RWPE2 (cell line): ENCODE measurements at regions not wholly inside any gene's neighbourhood (a gene's known extent, or its start where the extent isn't known, plus 50 kb on each side); places are given as distances from the start of the nearest gene placed in this dataset.

Experiments used
- ATAC-seq: fragments of 200-7000 bp; cut with Tn5 transposase; 3 replicates; pipeline ENCODE4 v1.9.1; 2021; ENCODE audit warnings: low read depth
- DNase-seq: peaks from one replicate; pipeline ENCODE4 v3.0.0-alpha.2; 2020; ENCODE audit warnings: low spot score
- H3K27ac ChIP-seq: fragments of 450-650 bp; 2 replicates; pipeline ENCODE4 v1.5.1; 2017; ENCODE audit warnings: mild to moderate bottlenecking; ENCODE audit not compliant: poor library complexity, severe bottlenecking
- H3K27me3 ChIP-seq: fragments of 250-450 bp; sonication (Bioruptor Pico); 2 replicates; pipeline ENCODE4 v1.5.1; 2021; ENCODE audit warnings: mild to moderate bottlenecking, moderate library complexity; ENCODE audit not compliant: insufficient read depth, poor library complexity, severe bottlenecking
- H3K36me3 ChIP-seq: fragments of 250-450 bp; sonication (Bioruptor Pico); 2 replicates; pipeline ENCODE4 v1.5.1; 2020; ENCODE audit warnings: low read depth, mild to moderate bottlenecking, moderate library complexity
- H3K4me1 ChIP-seq: fragments of 250-450 bp; sonication (Bioruptor Pico); 2 replicates; pipeline ENCODE4 v1.5.1; 2021; ENCODE audit warnings: mild to moderate bottlenecking, moderate library complexity; ENCODE audit not compliant: insufficient read depth, poor library complexity, severe bottlenecking
- H3K4me3 ChIP-seq: fragments of 250-450 bp; sonication (Bioruptor Pico); 2 replicates; pipeline ENCODE4 v1.5.1; 2021; ENCODE audit warnings: mild to moderate bottlenecking, moderate library complexity; ENCODE audit not compliant: severe bottlenecking
- H3K9me3 ChIP-seq: fragments of 250-450 bp; sonication (Bioruptor Pico); 2 replicates; pipeline ENCODE4 v1.5.1; 2021; ENCODE audit warnings: mild to moderate bottlenecking, moderate library complexity; ENCODE audit not compliant: severe bottlenecking
- TF ChIP-seq, protein P1 (sequence below): fragments of 450-650 bp; IDR thresholded peaks from one replicate; pipeline ENCODE4 v1.5.1; 2017; ENCODE audit warnings: mild to moderate bottlenecking, moderate library complexity; ENCODE audit not compliant: poor library complexity, severe bottlenecking

DNA sequence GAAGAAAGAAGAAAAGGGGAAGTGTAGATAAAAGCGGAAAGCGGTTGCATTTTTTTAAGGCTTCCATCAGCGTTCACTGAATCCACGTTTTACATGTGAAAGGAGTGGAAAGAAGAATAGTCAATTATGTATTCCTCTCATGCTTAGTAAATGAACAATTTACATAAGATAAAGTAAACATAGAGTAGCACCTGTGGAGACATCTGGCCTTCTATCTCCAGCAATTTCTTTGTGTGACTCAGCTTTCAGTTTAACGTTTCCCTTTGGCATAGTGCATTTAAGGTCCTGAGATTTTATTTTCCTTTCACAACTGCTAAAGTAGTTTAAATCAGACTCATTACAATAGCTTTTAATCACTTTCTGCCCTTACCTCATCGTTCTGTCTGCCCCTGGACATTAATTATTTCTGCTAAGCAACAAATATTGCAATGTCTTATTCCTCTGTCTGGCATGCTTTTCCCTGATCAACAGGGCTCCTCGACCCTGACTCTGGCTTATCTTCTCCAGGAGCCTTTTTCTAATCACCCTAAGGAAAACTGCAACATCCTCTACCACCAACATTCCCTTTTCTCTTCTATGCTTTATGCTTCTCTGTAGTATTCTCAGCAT is 383.5 kb upstream of the VWC2 start:
- peaks cover 7% of the 10 kb centered on the region for H3K4me1 ChIP-seq
- H3K4me3 ChIP-seq = no peak overlapping the region
- H3K27me3 ChIP-seq = no peaks in the 10 kb centered on the region
- no peaks in the 10 kb centered on the region for H3K36me3 ChIP-seq
- H3K27ac ChIP-seq = no peak overlapping the region
- no peaks in the 10 kb centered on the region for H3K9me3 ChIP-seq
- TF ChIP-seq, protein P1, sequence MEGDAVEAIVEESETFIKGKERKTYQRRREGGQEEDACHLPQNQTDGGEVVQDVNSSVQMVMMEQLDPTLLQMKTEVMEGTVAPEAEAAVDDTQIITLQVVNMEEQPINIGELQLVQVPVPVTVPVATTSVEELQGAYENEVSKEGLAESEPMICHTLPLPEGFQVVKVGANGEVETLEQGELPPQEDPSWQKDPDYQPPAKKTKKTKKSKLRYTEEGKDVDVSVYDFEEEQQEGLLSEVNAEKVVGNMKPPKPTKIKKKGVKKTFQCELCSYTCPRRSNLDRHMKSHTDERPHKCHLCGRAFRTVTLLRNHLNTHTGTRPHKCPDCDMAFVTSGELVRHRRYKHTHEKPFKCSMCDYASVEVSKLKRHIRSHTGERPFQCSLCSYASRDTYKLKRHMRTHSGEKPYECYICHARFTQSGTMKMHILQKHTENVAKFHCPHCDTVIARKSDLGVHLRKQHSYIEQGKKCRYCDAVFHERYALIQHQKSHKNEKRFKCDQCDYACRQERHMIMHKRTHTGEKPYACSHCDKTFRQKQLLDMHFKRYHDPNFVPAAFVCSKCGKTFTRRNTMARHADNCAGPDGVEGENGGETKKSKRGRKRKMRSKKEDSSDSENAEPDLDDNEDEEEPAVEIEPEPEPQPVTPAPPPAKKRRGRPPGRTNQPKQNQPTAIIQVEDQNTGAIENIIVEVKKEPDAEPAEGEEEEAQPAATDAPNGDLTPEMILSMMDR = no peak
- no peak for ATAC-seq
- no peak for DNase-seq

DNA sequence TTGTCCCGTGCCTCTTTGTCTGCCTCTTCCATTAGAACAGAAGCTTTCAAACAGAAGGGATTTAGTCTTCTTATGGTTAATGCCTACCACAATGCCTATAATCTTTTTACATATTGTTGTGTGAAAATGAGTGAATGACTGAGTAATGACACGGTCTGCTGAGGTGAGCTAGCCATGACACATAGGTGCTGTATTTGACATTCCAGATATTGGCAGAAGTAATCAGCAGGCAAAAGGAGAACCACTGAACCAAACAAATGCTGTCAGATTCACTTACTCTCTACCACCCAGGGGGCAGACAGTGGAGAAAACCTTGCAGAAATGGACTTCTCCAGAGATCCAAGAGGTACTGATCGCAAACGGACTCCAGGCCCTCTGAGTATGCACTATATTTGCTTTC is 377.2 kb upstream of the VWC2 start:
- Histone ChIP-seq H3K27ac (no peak overlapping the region), H3K9me3 (no peaks in the 10 kb centered on the region), H3K36me3 (no peaks in the 10 kb centered on the region), H3K4me3 (no peak overlapping the region), H3K4me1 (peaks cover 30% of the 10 kb centered on the region), H3K27me3 (no peaks in the 10 kb centered on the region)
- no peak for DNase-seq
- TF ChIP-seq, protein P1 = no peak
- peak; percentile 73 for ATAC-seq

DNA sequence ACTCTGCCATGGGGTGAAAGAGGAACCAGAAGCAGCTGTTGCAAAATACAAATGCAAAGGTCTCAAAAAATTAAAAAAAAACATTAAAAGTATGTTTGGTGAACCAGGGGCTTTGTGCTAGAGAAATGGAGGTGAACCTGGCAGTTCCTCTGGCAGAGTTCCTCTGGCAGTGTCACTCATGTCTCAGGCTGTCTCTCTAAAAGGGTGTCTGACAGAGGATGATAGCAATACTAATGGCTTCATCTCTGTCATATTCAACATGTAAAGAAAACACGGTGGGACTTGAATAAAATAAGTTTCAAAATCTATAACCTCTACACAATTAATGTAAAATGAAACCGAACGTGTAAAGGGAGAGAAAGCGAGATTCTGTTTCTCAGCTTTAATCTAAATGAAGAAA is 375.7 kb upstream of the VWC2 start:
- Histone ChIP-seq H3K27me3 (no peaks in the 10 kb centered on the region), H3K9me3 (no peaks in the 10 kb centered on the region), H3K36me3 (no peaks in the 10 kb centered on the region), H3K4me3 (no peak overlapping the region), H3K4me1 (peaks cover 25% of the 10 kb centered on the region), H3K27ac (peak overlapping the region; percentile 51)
- DNase-seq = no peak
- TF ChIP-seq, protein P1 = no peak
- ATAC-seq = no peak

DNA sequence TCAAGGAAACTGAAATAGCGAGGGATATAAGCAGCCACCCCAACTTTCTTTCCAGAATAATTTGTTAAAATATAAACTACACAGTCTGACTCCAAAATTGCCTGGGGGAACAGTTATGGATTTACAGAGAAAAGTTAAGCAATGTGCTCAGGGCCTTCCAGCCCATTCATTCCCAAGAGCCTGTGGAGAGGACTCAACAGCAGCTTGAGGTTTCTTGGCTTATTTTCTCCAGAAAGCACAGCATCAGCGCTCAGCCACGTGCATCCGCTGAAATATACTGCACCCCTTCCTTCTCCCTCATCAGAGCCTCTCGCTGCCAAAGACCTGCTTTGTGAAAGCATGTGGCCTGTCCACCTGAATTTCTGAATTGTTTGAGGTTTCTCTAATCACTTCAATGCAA is 375.2 kb upstream of the VWC2 start:
- Histone ChIP-seq H3K36me3 (no peaks in the 10 kb centered on the region), H3K27ac (peak overlapping the region; percentile 51), H3K4me1 (peaks cover 25% of the 10 kb centered on the region), H3K27me3 (no peaks in the 10 kb centered on the region), H3K9me3 (no peaks in the 10 kb centered on the region), H3K4me3 (no peak overlapping the region)
- ATAC-seq = no peak
- TF ChIP-seq, protein P1 = no peak
- DNase-seq = no peak

DNA sequence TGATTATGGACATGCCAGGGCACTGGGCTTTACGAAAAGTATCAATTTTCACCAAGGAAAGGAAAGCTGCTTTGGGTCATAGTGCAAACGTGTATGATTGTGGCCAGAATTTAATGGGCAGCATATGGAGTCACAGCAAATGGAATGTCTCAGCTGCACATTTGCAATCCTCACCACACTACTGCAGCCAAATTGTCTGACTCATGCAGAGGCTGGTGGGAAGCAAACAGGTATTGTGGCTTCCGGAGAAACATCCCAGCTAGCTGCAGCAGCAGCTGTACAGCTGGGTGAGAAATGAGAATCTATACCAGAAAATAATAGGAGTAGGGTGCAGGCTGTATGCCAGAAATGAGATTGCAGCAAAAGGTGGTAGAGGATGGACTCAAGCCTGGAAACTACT is 374.7 kb upstream of the VWC2 start:
- Histone ChIP-seq H3K36me3 (no peaks in the 10 kb centered on the region), H3K27ac (peak overlapping the region; percentile 51), H3K9me3 (no peaks in the 10 kb centered on the region), H3K4me1 (peaks cover 25% of the 10 kb centered on the region), H3K4me3 (no peak overlapping the region), H3K27me3 (no peaks in the 10 kb centered on the region)
- peak; percentile 79 for DNase-seq
- TF ChIP-seq, protein P1 = no peak
- peak; percentile 89 for ATAC-seq
